Osteocyte (in vitro differentiated cells): ENCODE measurements at regions not wholly inside any gene's neighbourhood (a gene's known extent, or its start where the extent isn't known, plus 50 kb on each side); places are given as distances from the start of the nearest gene placed in this dataset.

ENCODE experiments used
- DNase-seq: peaks from one replicate; pipeline ENCODE4 v3.0.0; 2021; ENCODE audit warnings: mixed read lengths; ENCODE audit not compliant: unreplicated experiment; ENCODE audit errors: extremely low spot score
- H3K27ac Mint-ChIP-seq: one replicate; pipeline ENCODE4 v1.8.0; 2021; ENCODE audit warnings: mild to moderate bottlenecking, mixed read lengths; ENCODE audit not compliant: unreplicated experiment
- H3K27me3 Mint-ChIP-seq: one replicate; pipeline ENCODE4 v1.8.0; 2021; ENCODE audit warnings: mixed read lengths; ENCODE audit not compliant: unreplicated experiment
- H3K36me3 Mint-ChIP-seq: one replicate; pipeline ENCODE4 v1.8.0; 2021; ENCODE audit warnings: mixed read lengths; ENCODE audit not compliant: unreplicated experiment
- H3K4me1 Mint-ChIP-seq: one replicate; pipeline ENCODE4 v1.8.0; 2021; ENCODE audit warnings: mixed read lengths; ENCODE audit not compliant: unreplicated experiment
- H3K4me3 Mint-ChIP-seq: one replicate; pipeline ENCODE4 v1.8.0; 2021; ENCODE audit warnings: mild to moderate bottlenecking, moderate library complexity, mixed read lengths; ENCODE audit not compliant: unreplicated experiment
- H3K9me3 Mint-ChIP-seq: one replicate; pipeline ENCODE4 v1.8.0; 2021; ENCODE audit warnings: mixed read lengths; ENCODE audit not compliant: unreplicated experiment
- CTCF ChIP-seq: fragments of 200-600 bp; sonication (generic); IDR thresholded peaks from 2 replicates; pipeline ENCODE4 v1.5.0; 2021; ENCODE audit warnings: antibody characterized with exemption, mild to moderate bottlenecking, moderate library complexity

- DNase-seq = no peak
- Mint-ChIP-seq H3K9me3 (no peaks in the 10 kb centered on the region), H3K27ac (no peak overlapping the region), H3K4me1 (peaks cover 23% of the 10 kb centered on the region), H3K27me3 (no peaks in the 10 kb centered on the region), H3K36me3 (no peaks in the 10 kb centered on the region), H3K4me3 (no peak overlapping the region)
- TF ChIP-seq CTCF = no peak
Measured at GRCh38 chr15:66647358-66647757, 54.7 kb upstream of the SMAD6 start.

- H3K27me3 Mint-ChIP-seq = no peaks in the 10 kb centered on the region
- peaks cover 23% of the 10 kb centered on the region for H3K4me1 Mint-ChIP-seq
- no peaks in the 10 kb centered on the region for H3K9me3 Mint-ChIP-seq
- DNase-seq = no peak
- no peak overlapping the region for H3K4me3 Mint-ChIP-seq
- no peak for TF ChIP-seq CTCF
- H3K27ac Mint-ChIP-seq = no peak overlapping the region
- no peaks in the 10 kb centered on the region for H3K36me3 Mint-ChIP-seq
Measured at GRCh38 chr15:66648588-66648987, 53.4 kb upstream of the SMAD6 start.

DNA sequence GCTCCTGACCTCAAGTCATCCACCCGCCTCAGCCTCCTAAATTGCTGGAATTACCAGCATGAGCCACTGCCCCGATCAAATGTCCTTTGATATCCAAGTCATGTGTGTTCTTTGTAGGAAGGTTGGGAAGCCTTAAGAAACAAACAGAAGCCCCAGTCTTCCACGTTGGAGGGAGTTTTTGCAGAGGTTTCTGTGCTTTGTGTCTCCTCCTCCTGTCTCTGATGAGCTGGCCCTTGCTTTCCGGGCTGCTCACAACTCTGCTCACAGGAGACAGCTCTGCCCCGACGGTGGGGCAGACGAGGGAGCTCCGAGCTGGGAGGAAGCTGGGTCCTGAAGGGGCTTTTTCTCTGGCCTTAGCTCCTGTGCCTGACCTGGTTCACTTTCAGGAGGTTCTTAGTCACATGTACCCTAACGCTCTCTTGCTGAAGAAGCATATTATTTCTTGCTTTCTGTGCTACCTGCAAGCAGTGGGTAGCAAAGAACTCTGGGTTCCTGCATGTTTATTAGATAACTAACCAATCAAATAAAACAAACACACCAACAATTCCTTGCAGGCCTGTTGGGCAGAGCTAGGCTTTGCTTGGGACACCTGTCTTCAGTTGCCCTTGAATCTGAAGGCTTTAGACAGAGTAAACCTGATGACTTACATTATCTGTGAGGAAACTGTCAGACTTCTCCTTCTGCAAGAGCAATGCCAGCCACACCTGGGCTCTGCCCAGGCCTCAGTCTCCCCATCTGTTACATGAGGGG lies 52.6 kb upstream of the SMAD6 start:
- no peaks in the 10 kb centered on the region for H3K36me3 Mint-ChIP-seq
- DNase-seq = no peak
- no peak for TF ChIP-seq CTCF
- no peak overlapping the region for H3K4me3 Mint-ChIP-seq
- no peaks in the 10 kb centered on the region for H3K27me3 Mint-ChIP-seq
- no peak overlapping the region for H3K27ac Mint-ChIP-seq
- peaks cover 23% of the 10 kb centered on the region for H3K4me1 Mint-ChIP-seq
- no peaks in the 10 kb centered on the region for H3K9me3 Mint-ChIP-seq

- H3K27ac Mint-ChIP-seq = no peak overlapping the region
- no peaks in the 10 kb centered on the region for H3K27me3 Mint-ChIP-seq
- no peaks in the 10 kb centered on the region for H3K9me3 Mint-ChIP-seq
- H3K36me3 Mint-ChIP-seq = no peaks in the 10 kb centered on the region
- no peak for DNase-seq
- peaks cover 16% of the 10 kb centered on the region for H3K4me1 Mint-ChIP-seq
- no peak for TF ChIP-seq CTCF
- H3K4me3 Mint-ChIP-seq = no peak overlapping the region
Measured at GRCh38 chr15:66650433-66650832, 51.6 kb upstream of the SMAD6 start.

- no peaks in the 10 kb centered on the region for H3K36me3 Mint-ChIP-seq
- no peak for DNase-seq
- H3K27me3 Mint-ChIP-seq = no peaks in the 10 kb centered on the region
- no peak overlapping the region for H3K27ac Mint-ChIP-seq
- no peak overlapping the region for H3K4me3 Mint-ChIP-seq
- H3K9me3 Mint-ChIP-seq = no peaks in the 10 kb centered on the region
- TF ChIP-seq CTCF = no peak
- peaks cover 15% of the 10 kb centered on the region for H3K4me1 Mint-ChIP-seq
Measured at GRCh38 chr15:66651198-66651597, 50.8 kb upstream of the SMAD6 start.
